GM23338 (cell line): ENCODE measurements at regions not wholly inside any gene's neighbourhood (a gene's known extent, or its start where the extent isn't known, plus 50 kb on each side); places are given as distances from the start of the nearest gene placed in this dataset.

Source experiments
- EZH2 ChIP-seq: fragments of 200-600 bp; sonication (generic); IDR thresholded peaks from one replicate; pipeline ENCODE4 v1.8.0; 2017; ENCODE audit warnings: antibody characterized with exemption, mild to moderate bottlenecking, low read depth; ENCODE audit not compliant: unreplicated experiment
- POLR2AphosphoS5 ChIP-seq: IDR thresholded peaks from 2 replicates; pipeline ENCODE4 v1.6.1; 2016; ENCODE audit warnings: antibody characterized with exemption, low read depth

DNA sequence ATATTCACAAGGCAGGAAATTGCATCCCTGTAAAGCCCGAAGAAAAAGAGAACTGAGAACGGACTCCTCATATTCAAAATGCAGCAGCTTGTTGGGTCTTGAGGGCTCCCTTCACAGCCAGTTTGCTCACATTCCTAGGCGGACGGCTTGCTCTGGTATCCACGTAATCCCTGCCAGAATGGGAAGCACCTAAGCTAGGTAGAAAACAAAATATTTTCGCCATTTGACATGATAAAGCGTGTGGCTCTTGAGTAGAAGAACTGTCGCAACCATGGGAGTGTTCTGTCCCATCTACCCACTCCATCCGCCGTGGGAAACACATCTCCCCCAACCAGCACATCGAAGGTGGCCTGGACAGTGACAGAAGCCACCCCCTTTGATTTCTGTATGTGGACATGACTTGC, 183.1 kb downstream of the GAS1 start:
- no peak for TF ChIP-seq POLR2AphosphoS5
- TF ChIP-seq EZH2 = no peak
